ENCODE measurements at regions not wholly inside any gene's neighbourhood (a gene's known extent, or its start where the extent isn't known, plus 50 kb on each side); places are given as distances from the start of the nearest gene placed in this dataset.

DNA sequence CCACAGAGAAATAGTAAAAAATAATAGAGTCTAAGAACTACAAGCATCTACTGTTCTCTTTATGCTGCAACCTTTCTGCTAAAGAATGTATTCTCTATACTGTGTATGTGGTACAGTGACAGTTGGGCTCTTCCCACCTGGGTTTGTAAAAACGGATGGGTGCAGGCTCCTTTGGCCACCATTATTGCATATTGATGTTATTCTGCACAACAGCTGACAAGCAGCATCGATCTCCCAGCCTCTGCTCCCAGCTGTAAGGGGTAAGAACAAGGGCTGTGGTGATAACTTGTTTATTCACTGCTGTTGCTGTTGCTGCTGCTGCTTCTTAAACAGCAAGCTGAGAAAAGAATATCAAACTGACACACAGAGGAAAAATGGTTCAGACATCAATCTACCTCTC lies 56.1 kb downstream of the KCNRG start:
- 38 to 45% methylated on average over 2 of the region's 2 CpGs for WGBS, 2 donors
- DNase-seq (ENCODE audit: low spot score in 2 of 2) = no peak
- H3K4me3 ChIP-seq (ENCODE audit: low read depth, poor library complexity, severe bottlenecking) = no peak overlapping the region
- TF ChIP-seq POLR2A (IDR thresholded peaks at IDR 0.05) = no peak
- TF ChIP-seq, protein P1, sequence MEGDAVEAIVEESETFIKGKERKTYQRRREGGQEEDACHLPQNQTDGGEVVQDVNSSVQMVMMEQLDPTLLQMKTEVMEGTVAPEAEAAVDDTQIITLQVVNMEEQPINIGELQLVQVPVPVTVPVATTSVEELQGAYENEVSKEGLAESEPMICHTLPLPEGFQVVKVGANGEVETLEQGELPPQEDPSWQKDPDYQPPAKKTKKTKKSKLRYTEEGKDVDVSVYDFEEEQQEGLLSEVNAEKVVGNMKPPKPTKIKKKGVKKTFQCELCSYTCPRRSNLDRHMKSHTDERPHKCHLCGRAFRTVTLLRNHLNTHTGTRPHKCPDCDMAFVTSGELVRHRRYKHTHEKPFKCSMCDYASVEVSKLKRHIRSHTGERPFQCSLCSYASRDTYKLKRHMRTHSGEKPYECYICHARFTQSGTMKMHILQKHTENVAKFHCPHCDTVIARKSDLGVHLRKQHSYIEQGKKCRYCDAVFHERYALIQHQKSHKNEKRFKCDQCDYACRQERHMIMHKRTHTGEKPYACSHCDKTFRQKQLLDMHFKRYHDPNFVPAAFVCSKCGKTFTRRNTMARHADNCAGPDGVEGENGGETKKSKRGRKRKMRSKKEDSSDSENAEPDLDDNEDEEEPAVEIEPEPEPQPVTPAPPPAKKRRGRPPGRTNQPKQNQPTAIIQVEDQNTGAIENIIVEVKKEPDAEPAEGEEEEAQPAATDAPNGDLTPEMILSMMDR (IDR thresholded peaks at IDR 0.05) = no peak
- intact Hi-C loops (cut with DNase I; ENCODE audit: low total_unique reads) = loop anchor here (5.0 kb wide), 1 partner anchor 64 kb away; no protein-coding TSS in a partner anchor

DNA sequence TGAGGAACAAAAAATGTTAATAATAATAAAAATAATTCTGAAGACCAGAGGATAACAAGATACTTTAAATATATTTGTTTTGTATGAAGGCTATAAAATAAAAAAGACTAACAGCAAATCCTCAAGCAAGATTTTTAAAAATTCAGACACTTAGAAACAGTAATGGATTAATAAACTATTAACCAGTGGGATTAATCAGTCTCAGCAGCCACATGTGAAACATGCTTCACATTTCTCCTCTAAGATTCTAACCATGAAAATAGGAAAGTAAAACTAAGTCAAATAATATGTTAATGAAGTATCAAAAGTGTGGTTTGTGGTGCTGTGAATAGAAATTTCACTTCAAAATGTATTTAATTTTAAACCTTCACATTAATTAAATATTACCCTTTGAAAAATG lies 57.4 kb downstream of the KCNRG start:
- no peak for TF ChIP-seq POLR2A (IDR thresholded peaks at IDR 0.05)
- TF ChIP-seq, protein P1 (IDR thresholded peaks at IDR 0.05) = no peak
- intact Hi-C loops (cut with DNase I; ENCODE audit: low total_unique reads) = loop anchor here (5.0 kb wide), 1 partner anchor 65 kb away; no protein-coding TSS in a partner anchor
- DNase-seq (ENCODE audit: low spot score in 2 of 2) = no peak

DNA sequence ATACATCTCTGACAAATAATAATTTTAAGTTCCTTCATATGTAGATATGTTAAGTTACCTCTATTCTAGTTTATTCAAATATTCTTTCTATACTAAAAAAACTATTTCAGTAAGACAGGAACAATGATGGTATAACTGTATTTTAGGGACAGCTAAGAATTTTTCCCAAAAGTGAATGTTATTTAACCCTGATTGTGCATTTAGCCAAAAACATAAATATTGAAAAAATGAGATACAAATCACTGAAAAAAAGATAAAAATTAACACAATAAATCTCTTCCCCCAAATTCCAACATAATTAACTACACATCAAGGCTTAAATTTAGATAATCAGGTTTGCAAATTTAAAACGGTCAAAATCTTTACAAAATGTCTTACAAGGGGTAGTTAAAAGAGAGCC lies 58.1 kb downstream of the KCNRG start:
- 73% methylated on average over 1 of the region's 1 CpG for whole genome bisulfite sequencing, 2 donors
- TF ChIP-seq, protein P1 (IDR thresholded peaks at IDR 0.05) = no peak
- no peak for TF ChIP-seq POLR2A (IDR thresholded peaks at IDR 0.05)
- intact Hi-C loops (cut with DNase I; ENCODE audit: low total_unique reads) = loop anchor here (5.0 kb wide), 1 partner anchor 66 kb away; no protein-coding TSS in a partner anchor
- DNase-seq (ENCODE audit: low spot score in 2 of 2) = no peak
- no peak overlapping the region for H3K4me3 ChIP-seq (ENCODE audit: low read depth, poor library complexity, severe bottlenecking)

More for the DNA sequence above, 57.4 kb downstream of the KCNRG start:
- H3K4me3 ChIP-seq (ENCODE audit: low read depth, poor library complexity, severe bottlenecking) = no peak overlapping the region

DNA sequence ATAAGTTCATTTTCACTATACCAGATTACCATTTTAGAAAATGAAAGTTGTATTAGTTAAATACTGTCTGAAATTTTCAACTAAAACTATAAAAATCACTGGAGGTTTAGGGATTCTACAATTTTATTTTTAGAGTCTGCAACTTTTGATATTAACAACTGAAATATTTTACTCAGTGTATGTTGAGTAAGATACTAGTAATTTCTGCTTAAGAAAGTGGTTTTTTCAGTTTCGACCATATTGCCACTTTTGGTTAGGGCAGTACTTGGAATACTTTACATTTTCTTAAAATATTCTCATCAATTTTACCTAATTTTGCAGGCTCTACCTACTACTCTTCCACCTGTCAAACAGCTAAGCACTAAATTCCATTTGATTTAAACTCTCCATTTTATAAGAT lies 59.6 kb downstream of the KCNRG start:
- no peak for DNase-seq (ENCODE audit: low spot score in 2 of 2)
- no peak overlapping the region for H3K4me3 ChIP-seq (ENCODE audit: low read depth, poor library complexity, severe bottlenecking)
- TF ChIP-seq POLR2A (IDR thresholded peaks at IDR 0.05) = no peak
- intact Hi-C loops (cut with DNase I; ENCODE audit: low total_unique reads) = loop anchor here (5.0 kb wide), 1 partner anchor 68 kb away; no protein-coding TSS in a partner anchor
- 86 to 92% methylated on average over 1 of the region's 1 CpG for WGBS, 2 donors

DNA sequence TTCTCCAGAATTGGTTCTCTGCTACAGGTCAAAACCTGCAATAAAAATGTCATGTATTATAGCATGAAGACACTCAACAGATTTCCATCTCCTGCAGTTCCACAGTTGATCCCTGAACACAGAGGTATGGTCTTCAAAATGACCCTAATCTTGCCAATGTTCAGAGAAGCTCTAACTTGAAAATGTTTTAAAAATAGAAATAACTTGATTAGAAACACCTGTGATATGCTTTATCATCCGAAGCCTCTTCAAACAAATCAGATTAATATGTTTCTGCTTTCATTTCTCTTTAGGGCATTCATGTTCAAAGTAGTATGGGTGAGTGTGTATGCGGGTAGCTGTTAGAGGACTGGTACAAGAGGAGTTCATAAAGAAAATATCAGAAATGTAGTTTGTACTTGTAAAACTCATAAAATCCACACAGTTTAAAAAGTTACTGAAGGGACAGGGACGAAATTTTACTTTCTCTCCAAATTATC lies 60.4 kb downstream of the KCNRG start:
- no peak overlapping the region for H3K4me3 ChIP-seq (ENCODE audit: low read depth, poor library complexity, severe bottlenecking)
- DNase-seq (ENCODE audit: low spot score in 2 of 2) = no peak
- intact Hi-C loops (cut with DNase I; ENCODE audit: low total_unique reads) = no loop called here
- 62 to 67% methylated on average over 3 of the region's 3 CpGs for WGBS, 2 donors
- TF ChIP-seq POLR2A (IDR thresholded peaks at IDR 0.05) = no peak
- TF ChIP-seq, protein P1 (IDR thresholded peaks at IDR 0.05) = no peak

DNA sequence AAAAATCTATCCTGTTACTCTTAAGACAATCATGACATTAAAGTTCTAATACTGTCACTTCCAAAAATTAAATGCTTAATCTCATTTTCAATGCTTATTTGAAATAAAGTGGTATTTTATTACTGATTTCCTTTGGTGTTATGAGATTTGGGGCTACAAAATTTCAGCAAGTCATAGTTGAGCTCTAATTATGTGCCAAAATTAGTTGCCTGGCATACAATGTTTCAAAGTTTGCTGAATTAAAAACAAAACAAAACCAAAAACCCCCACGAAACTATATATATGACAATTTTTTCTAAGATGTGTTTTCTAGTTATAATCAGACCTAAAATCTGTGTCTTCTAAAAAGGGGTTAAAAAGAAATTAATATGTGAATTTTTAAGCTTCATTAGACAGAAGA lies 62.2 kb downstream of the KCNRG start:
- WGBS, 2 donors = 68 to 76% methylated on average over 1 of the region's 1 CpG
- intact Hi-C loops (cut with DNase I; ENCODE audit: low total_unique reads) = no loop called here
- DNase-seq (ENCODE audit: low spot score in 2 of 2) = no peak
- no peak for TF ChIP-seq POLR2A (IDR thresholded peaks at IDR 0.05)
- TF ChIP-seq, protein P1 (IDR thresholded peaks at IDR 0.05) = no peak
- no peak overlapping the region for H3K4me3 ChIP-seq (ENCODE audit: low read depth, poor library complexity, severe bottlenecking)

Measured in lower leg skin (tissue), 4 donors.